ENCODE measurements at regions not wholly inside any gene's neighbourhood (a gene's known extent, or its start where the extent isn't known, plus 50 kb on each side); places are given as distances from the start of the nearest gene placed in this dataset.
A peak's percentile ranks its signal among the peaks of the same experiment; 100 is the strongest.

DNA sequence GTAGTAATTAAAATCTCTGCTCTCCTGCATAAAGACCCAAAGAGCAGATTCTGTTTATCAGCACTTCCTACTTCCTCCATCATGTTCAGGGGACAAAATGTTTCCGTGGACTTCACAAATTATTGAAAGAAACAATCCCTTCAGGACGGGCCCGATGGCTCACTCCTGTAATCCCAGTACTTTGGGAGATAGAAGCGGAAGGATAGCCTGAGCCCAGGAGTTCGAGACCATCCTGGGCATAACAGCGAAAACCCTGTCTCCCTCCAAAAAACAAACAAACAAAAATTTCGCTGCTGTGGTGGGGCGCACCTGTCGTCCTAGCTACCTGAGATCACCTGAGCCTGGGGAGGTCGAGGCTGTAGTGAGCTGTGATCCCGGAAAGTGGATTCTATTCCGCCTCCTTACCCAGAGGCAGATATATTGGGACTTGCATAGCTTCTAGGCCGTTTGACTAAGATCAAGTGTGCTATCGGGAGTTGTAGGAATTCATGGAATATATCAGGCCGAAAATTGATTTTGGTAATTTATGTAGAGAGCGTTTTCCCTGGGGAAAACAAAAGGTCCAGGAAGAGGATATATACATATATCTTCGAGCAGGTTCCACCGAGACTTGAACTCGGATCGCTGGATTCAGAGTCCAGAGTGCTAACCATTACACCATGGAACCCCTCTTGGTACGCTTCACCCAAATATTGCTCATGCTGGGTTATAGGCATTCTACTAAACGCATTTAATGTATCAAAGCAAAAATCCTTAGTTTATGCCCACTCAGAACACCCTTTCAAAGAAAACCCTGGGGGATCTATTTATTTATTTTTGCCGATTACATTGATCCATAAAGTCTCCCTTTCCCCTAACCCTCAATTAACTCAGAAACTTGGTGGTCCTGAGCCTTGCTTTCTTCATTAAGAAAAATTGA, 74.5 kb upstream of the ZNF184 start (continued):
- TF ChIP-seq TBL1XR1 (IDR thresholded peaks at IDR 0.05; ENCODE audit: borderline replicate concordance, low read length, partially characterized antibody) (no peak), MTA1 (CRISPR knock-in tag; IDR thresholded peaks at IDR 0.05; ENCODE audit: borderline replicate concordance) (no peak), SP4 (CRISPR knock-in tag; IDR thresholded peaks at IDR 0.05) (no peak), ZNF136 (CRISPR knock-in tag; IDR thresholded peaks at IDR 0.05; ENCODE audit: low read depth) (no peak), ZNF629 (CRISPR knock-in tag; conservative IDR thresholded peaks at IDR 0.05) (peak; percentile 77), E2F1 (CRISPR knock-in tag; IDR thresholded peaks at IDR 0.05) (no peak), TAF15 (IDR thresholded peaks at IDR 0.05; ENCODE audit: low read depth, low read length, poor library complexity, severe bottlenecking) (no peak), TFDP1 (CRISPR knock-in tag; IDR thresholded peaks at IDR 0.05; ENCODE audit: borderline replicate concordance) (no peak), ZNF264 (CRISPR knock-in tag; IDR thresholded peaks at IDR 0.05) (0 out of 2 replicates have a peak, but pooled peaks have one; percentile 46), ZNF24 (IDR thresholded peaks at IDR 0.05) (peak; percentile 96), ZNF724P (CRISPR knock-in tag; IDR thresholded peaks at IDR 0.05; ENCODE audit: borderline replicate concordance) (no peak), ZNF749 (CRISPR knock-in tag; IDR thresholded peaks at IDR 0.05; ENCODE audit: borderline replicate concordance) (no peak), ZNF598 (CRISPR knock-in tag; IDR thresholded peaks at IDR 0.05; ENCODE audit: borderline replicate concordance) (no peak), RFXAP (CRISPR knock-in tag; IDR thresholded peaks at IDR 0.05; ENCODE audit: borderline replicate concordance) (0 out of 2 replicates have a peak, but pooled peaks have one; percentile 51), ZNF331 (CRISPR knock-in tag; IDR thresholded peaks at IDR 0.05) (peak; percentile 29; the same call in 1 of the 2 replicates), ZNF280D (CRISPR knock-in tag; IDR thresholded peaks at IDR 0.05) (0 out of 2 replicates have a peak, but pooled peaks have one; percentile 36), MAFG (CRISPR knock-in tag; IDR thresholded peaks at IDR 0.05) (no peak), ZNF670 (CRISPR knock-in tag; IDR thresholded peaks at IDR 0.05; ENCODE audit: borderline replicate concordance) (no peak), JARID2 (CRISPR knock-in tag; IDR thresholded peaks at IDR 0.05; ENCODE audit: insufficient replicate concordance) (no peak), DR1 (CRISPR knock-in tag; IDR thresholded peaks at IDR 0.05) (peak; percentile 61), POLR2A (IDR thresholded peaks at IDR 0.05; ENCODE audit: insufficient read depth in 1 of 2, low read depth in 2 of 2, low read length in 2 of 2) (no peak)
- TF ChIP-seq, protein P1, sequence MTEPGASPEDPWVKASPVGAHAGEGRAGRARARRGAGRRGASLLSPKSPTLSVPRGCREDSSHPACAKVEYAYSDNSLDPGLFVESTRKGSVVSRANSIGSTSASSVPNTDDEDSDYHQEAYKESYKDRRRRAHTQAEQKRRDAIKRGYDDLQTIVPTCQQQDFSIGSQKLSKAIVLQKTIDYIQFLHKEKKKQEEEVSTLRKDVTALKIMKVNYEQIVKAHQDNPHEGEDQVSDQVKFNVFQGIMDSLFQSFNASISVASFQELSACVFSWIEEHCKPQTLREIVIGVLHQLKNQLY (CRISPR knock-in tag; IDR thresholded peaks at IDR 0.05): no peak

Data from HepG2 (cell line).